Transverse colon (tissue), 4 donors: ENCODE measurements at regions not wholly inside any gene's neighbourhood (a gene's known extent, or its start where the extent isn't known, plus 50 kb on each side); places are given as distances from the start of the nearest gene placed in this dataset.

ENCODE experiments used
- EP300 ChIP-seq: sonication (generic); formaldehyde crosslinking; IDR thresholded peaks from one replicate; pipeline ENCODE4 v1.6.1; 2017; ENCODE audit warnings: antibody characterized with exemption, low read depth
- POLR2A ChIP-seq: fragments of 450-650 bp; IDR thresholded peaks from one replicate; pipeline ENCODE4 v1.6.1; 2016; ENCODE audit warnings: antibody characterized with exemption, mild to moderate bottlenecking, moderate library complexity
- POLR2AphosphoS5 ChIP-seq, 3 donors: sonication (generic); formaldehyde crosslinking; IDR thresholded peaks; one replicate each; pipeline ENCODE4 v1.6.1; 2016; ENCODE audit warnings: antibody characterized with exemption in 3 of 3
- TF ChIP-seq, protein P1 (sequence below), 5 experiments: fragments of 200-600 bp in 3 of 5; fragments of 450-650 bp in 2 of 5; sonication (generic) in 3 of 5; IDR thresholded peaks; 1 replicate in 2 of 5; 2 replicates in 3 of 5; pipeline ENCODE4 v1.5.1; 2016 to 2017; ENCODE audit warnings: antibody characterized with exemption in 5 of 5, inconsistent platforms in 3 of 5, mild to moderate bottlenecking in 2 of 5, moderate library complexity in 1 of 5

GRCh38 chr13:81907787-81908372 lies 1567.0 kb upstream of the SPRY2 start:
- TF ChIP-seq, protein P1, sequence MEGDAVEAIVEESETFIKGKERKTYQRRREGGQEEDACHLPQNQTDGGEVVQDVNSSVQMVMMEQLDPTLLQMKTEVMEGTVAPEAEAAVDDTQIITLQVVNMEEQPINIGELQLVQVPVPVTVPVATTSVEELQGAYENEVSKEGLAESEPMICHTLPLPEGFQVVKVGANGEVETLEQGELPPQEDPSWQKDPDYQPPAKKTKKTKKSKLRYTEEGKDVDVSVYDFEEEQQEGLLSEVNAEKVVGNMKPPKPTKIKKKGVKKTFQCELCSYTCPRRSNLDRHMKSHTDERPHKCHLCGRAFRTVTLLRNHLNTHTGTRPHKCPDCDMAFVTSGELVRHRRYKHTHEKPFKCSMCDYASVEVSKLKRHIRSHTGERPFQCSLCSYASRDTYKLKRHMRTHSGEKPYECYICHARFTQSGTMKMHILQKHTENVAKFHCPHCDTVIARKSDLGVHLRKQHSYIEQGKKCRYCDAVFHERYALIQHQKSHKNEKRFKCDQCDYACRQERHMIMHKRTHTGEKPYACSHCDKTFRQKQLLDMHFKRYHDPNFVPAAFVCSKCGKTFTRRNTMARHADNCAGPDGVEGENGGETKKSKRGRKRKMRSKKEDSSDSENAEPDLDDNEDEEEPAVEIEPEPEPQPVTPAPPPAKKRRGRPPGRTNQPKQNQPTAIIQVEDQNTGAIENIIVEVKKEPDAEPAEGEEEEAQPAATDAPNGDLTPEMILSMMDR (IDR thresholded peaks at IDR 0.05): no peak
- TF ChIP-seq POLR2A (no peak), POLR2AphosphoS5 (IDR thresholded peaks at IDR 0.05) (no peak), EP300 (no peak)
